K562 (cell line): ENCODE measurements at regions not wholly inside any gene's neighbourhood (a gene's known extent, or its start where the extent isn't known, plus 50 kb on each side); places are given as distances from the start of the nearest gene placed in this dataset.

ENCODE experiments used
- ATAC-seq: fragments of 200-7000 bp; cut with Tn5 transposase; 3 replicates; pipeline ENCODE4 v1.9.1; 2020; ENCODE audit warnings: moderate library complexity
- BruUV-seq: library from RNA; stranded (reverse); fragments of 400-500 nt; replicated peaks from 2 replicates; lab custom pipeline; 2021; lab: Mats Ljungman, UMichigan
- CTCF ChIA-PET: fragments of 300-600 bp; formaldehyde crosslinking; extraction: SDS; loops from one replicate; lab custom pipeline; 2021; ENCODE audit warnings: low intra/inter-chr PET ratio; lab: Yijun Ruan, JAX
- POLR2A ChIA-PET: fragments of 300-600, 350-650 bp; sonication (Branson Sonifier 250); formaldehyde crosslinking; extraction: SDS; loops from one replicate; lab custom pipeline; 2021; ENCODE audit warnings: antibody characterized with exemption, inconsistent platforms; lab: Yijun Ruan, JAX
- DNase-seq, 4 experiments: peaks; one replicate each; pipeline versions ENCODE4 v3.0.0 to v3.0.0-alpha.2; 2011 to 2018; ENCODE audit warnings: low spot score in 3 of 4, mixed read lengths in 3 of 4; ENCODE audit errors: extremely low read depth in 1 of 4
- FAIRE-seq: peaks from 2 replicates; lab custom pipeline; 2011; peaks lifted over from hg19 to GRCh38; lab: Jason Lieb, UNC
- H2AFZ ChIP-seq: 2 replicates; pipeline ENCODE4 v1.6.0; 2011; ENCODE audit warnings: low read depth, low read length, control low read depth, inconsistent platforms
- H3K27ac ChIP-seq: fragments of 200-600 bp; 3 replicates; pipeline ENCODE4 v1.8.0; 2011; ENCODE audit warnings: low read depth, mild to moderate bottlenecking, control low read depth, inconsistent platforms, low read length, moderate library complexity, mixed read lengths; ENCODE audit errors: extremely low read depth
- H3K27me3 ChIP-seq, 2 experiments: fragments of 300-600 bp in 1 of 2; 2 replicates in 1 of 2; 3 replicates in 1 of 2; pipeline versions ENCODE4 v1.6.0 to v1.8.0; 2011; ENCODE audit warnings: inconsistent platforms in 2 of 2, low read length in 2 of 2, mild to moderate bottlenecking in 1 of 2, mixed read lengths in 1 of 2, moderate library complexity in 1 of 2; ENCODE audit not compliant: control insufficient read depth in 2 of 2, insufficient read depth in 2 of 2
- H3K36me3 ChIP-seq: fragments of 300-600 bp; 3 replicates; pipeline ENCODE4 v1.8.0; 2011; ENCODE audit warnings: mild to moderate bottlenecking, low read length, inconsistent platforms; ENCODE audit not compliant: control insufficient read depth, insufficient read depth
- H3K4me1 ChIP-seq, 2 experiments: fragments of 200-600 bp in 1 of 2; replicated peaks in 1 of 2; 2 replicates in 1 of 2; 3 replicates in 1 of 2; pipeline versions ENCODE4 v1.5.1 to v1.8.0; 2011; ENCODE audit warnings: inconsistent platforms in 2 of 2, low read length in 2 of 2, mild to moderate bottlenecking in 1 of 2, mixed read lengths in 1 of 2, moderate library complexity in 1 of 2; ENCODE audit not compliant: control insufficient read depth in 2 of 2, insufficient read depth in 2 of 2
- H3K4me2 ChIP-seq: 2 replicates; pipeline ENCODE4 v1.6.1; 2011; ENCODE audit warnings: low read length, control low read depth, inconsistent platforms, mixed read lengths; ENCODE audit not compliant: insufficient read depth
- H3K4me3 ChIP-seq: fragments of 200-600 bp; sonication (generic), shearing (Covaris generic); 2 replicates; pipeline ENCODE4 v1.5.1; 2016; ENCODE audit warnings: control low read depth, inconsistent platforms
- H3K79me2 ChIP-seq: fragments of 200-600 bp; 3 replicates; pipeline ENCODE4 v1.8.0; 2011; ENCODE audit warnings: low read length, inconsistent platforms; ENCODE audit not compliant: control insufficient read depth, insufficient read depth
- H3K9ac ChIP-seq, 2 experiments: 2 replicates each; pipeline versions ENCODE4 v1.6.0 to v1.6.1; 2011; ENCODE audit warnings: low read depth in 2 of 2, low read length in 2 of 2, control low read depth in 1 of 2, inconsistent platforms in 1 of 2, mild to moderate bottlenecking in 1 of 2, mixed read lengths in 1 of 2; ENCODE audit not compliant: insufficient read depth in 1 of 2
- H3K9me1 ChIP-seq: one replicate; pipeline ENCODE4 v1.6.0; 2011; ENCODE audit warnings: inconsistent platforms, mild to moderate bottlenecking, low read length, moderate library complexity; ENCODE audit not compliant: control insufficient read depth, insufficient read depth
- H3K9me3 ChIP-seq: replicated peaks from 2 replicates; pipeline ENCODE4 v1.5.1; 2011; ENCODE audit warnings: low read depth, low read length, inconsistent platforms; ENCODE audit not compliant: control insufficient read depth, insufficient read depth
- H4K20me1 ChIP-seq: replicated peaks from 2 replicates; pipeline ENCODE4 v1.6.1; 2011; ENCODE audit warnings: low read length, inconsistent platforms, mixed read lengths; ENCODE audit not compliant: control insufficient read depth, insufficient read depth
- ELF2 ChIP-seq: fragments of 250-450 bp; sonication (Bioruptor Pico); IDR thresholded peaks from 2 replicates; pipeline ENCODE4 v1.5.0; 2021; ENCODE audit warnings: mild to moderate bottlenecking
- EWSR1 ChIP-seq: fragments of 450-650 bp; IDR thresholded peaks from 2 replicates; pipeline ENCODE4 v1.6.1; 2018; ENCODE audit warnings: borderline replicate concordance, mild to moderate bottlenecking, low read depth, moderate library complexity; ENCODE audit not compliant: partially characterized antibody
- MTF1 ChIP-seq: fragments of 250-450 bp; sonication (Bioruptor Pico); IDR thresholded peaks from 2 replicates; pipeline ENCODE4 v1.9.0; 2021; ENCODE audit warnings: moderate library complexity, mild to moderate bottlenecking, inconsistent platforms, borderline replicate concordance
- POLR3A ChIP-seq: IDR thresholded peaks from 2 replicates; pipeline ENCODE4 v1.6.1; 2011; ENCODE audit warnings: borderline replicate concordance, mild to moderate bottlenecking, moderate library complexity; ENCODE audit not compliant: insufficient read length, insufficient read depth; ENCODE audit errors: extremely low read depth
- SMARCA4 ChIP-seq: fragments of 450-650 bp; IDR thresholded peaks from 2 replicates; pipeline ENCODE4 v1.6.1; 2016
- SMARCB1 ChIP-seq: IDR thresholded peaks from 2 replicates; pipeline ENCODE4 v1.6.1; 2011; ENCODE audit warnings: improper control_type of control experiment, low read depth; ENCODE audit not compliant: insufficient read length
- ZNF197 ChIP-seq: fragments of 200-800 bp; sonication (Bioruptor generic); IDR thresholded peaks from 2 replicates; pipeline ENCODE4 v1.6.1; 2016; ENCODE audit warnings: low read depth, missing genetic modification characterization, missing compliant biosample characterization
- WGBS: fragments of 100-300 bp; shearing (Covaris generic); methylation state at CpG from one replicate; pipeline ENCODE4 v1.1.6; 2016; ENCODE audit warnings: low coverage, mixed read lengths; ENCODE audit not compliant: insufficient coverage; ENCODE audit errors: missing lambda C conversion rate; 5-methylcytosine and 5-hydroxymethylcytosine counted together
- in situ Hi-C: fragments of 300-500 bp; cut with MboI; formaldehyde crosslinking; loops from 4 replicates; pipeline ENCODE4 v1.15.0; 2018; ENCODE audit warnings: inconsistent platforms, mixed read lengths
- intact Hi-C: fragments of 100-400 bp; cut with micrococcal nuclease; formaldehyde crosslinking; loops from 2 replicates; pipeline ENCODE4 v1.14.2; 2022

GRCh38 chr4:20196476-20196875 is 55.2 kb upstream of the SLIT2 start:
- no peaks in the 10 kb centered on the region for H3K36me3 ChIP-seq
- intact Hi-C loops: no loop called here
- H2AFZ ChIP-seq: no peak overlapping the region
- ATAC-seq (no peak), FAIRE-seq (no peak), DNase-seq (no peak)
- H3K9me1 ChIP-seq: no peaks in the 10 kb centered on the region
- in situ Hi-C loops: no loop called here
- no TSS peak for BruUV-seq
- H3K27me3 ChIP-seq: no peaks in the 10 kb centered on the region
- no peaks in the 10 kb centered on the region for H3K9me3 ChIP-seq
- no peaks in the 10 kb centered on the region for H4K20me1 ChIP-seq
- ChIA-PET CTCF (no interaction called here), POLR2A (no interaction called here)
- no peaks in the 10 kb centered on the region for H3K4me1 ChIP-seq
- H3K79me2 ChIP-seq: no peaks in the 10 kb centered on the region
- H3K9ac ChIP-seq: no peak overlapping the region
- H3K4me2 ChIP-seq: no peak overlapping the region
- WGBS: 4% methylated on average over 4 of the region's 4 CpGs
- no peak overlapping the region for H3K4me3 ChIP-seq
- TF ChIP-seq MTF1 (no peak), EWSR1 (no peak), SMARCB1 (no peak), SMARCA4 (no peak), POLR3A (no peak), ZNF197 (CRISPR knock-in tag) (no peak), ELF2 (no peak)
- TF ChIP-seq, all 486 proteins: peak for 0
- H3K27ac ChIP-seq: no peak overlapping the region
